Stimulated activated CD8-positive, alpha-beta memory T cell treated with anti-CD3 and anti-CD28 coated beads, Interleukin-4, amount 100 ng/mL, for 48 hours (primary cell): ENCODE measurements at regions not wholly inside any gene's neighbourhood (a gene's known extent, or its start where the extent isn't known, plus 50 kb on each side); places are given as distances from the start of the nearest gene placed in this dataset.
"Not testable (repeated sequence)": the region's sequence is repeated elsewhere in the genome, so short reads cannot be mapped to it uniquely, and the experiment has no call there.

Experiments used
- DNase-seq: peaks from one replicate; pipeline ENCODE4 v3.0.0-alpha.2; 2020

DNA sequence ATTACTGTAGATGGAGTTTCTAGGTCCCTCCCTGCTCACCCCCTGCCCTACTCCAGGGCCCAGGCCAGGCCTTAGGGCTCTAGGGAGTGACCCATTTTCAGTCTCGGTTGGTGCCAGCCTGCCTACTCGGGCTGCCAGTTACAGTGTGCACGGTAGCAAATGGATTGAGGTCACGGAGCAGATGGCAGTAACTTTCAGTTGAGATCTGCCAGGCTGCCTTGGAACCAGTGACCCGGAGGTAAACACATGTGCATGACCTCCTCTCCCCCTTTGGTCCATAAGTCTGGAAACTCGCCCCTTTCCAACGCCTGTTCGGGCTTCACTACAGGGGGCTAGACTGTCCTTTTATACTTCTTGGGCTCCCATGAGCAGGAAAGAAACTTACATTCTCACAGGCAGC, 139.7 kb upstream of the TBX3 start:
- DNase-seq = no peak

- DNase-seq = no peak
Measured at GRCh38 chr12:114821570-114821969, 137.6 kb upstream of the TBX3 start.

GRCh38 chr12:114820796-114821195, 136.8 kb upstream of the TBX3 start:
- DNase-seq = no peak

DNA sequence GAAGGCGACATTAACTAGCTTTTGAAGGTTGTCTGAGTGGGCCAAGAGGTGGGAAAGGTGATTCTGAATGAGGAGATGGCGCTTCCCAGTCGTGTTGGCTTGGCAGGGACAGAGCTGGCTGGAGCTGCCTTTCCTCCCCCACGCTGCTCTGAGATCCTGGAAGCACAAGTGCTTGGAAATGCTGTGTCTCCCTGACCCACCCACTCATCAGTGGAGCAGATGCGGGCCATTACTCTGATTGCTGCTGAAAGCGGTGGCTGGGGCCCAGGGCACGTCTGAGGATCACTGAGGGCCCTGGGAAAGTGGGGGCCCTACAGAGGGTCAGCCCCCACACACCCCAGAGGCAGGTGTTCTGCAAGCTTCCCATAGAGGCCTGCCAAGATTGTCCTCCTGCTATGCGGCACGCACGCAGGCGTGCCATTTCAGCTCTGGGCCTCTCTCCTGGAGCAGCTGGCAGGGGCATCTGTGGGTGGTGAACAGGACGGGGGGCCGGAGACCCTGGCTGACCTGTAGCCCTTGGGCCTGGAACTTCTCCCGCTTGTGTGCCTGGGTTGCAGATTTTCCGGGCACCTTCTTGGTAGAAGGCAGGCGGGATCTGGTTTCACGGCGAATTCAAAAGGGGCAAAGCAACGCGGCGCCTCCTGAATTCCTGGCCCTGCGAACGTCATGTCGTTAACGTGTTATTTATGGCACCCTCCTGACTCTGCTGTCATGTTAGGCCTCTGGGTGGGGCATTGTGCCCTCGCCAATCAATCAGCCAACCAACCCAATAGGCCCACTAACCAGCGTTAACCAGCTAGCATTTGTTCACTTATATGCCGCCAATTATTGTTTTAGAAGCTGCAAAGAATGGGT, 133.8 kb upstream of the TBX3 start:
- no peak for DNase-seq

DNA sequence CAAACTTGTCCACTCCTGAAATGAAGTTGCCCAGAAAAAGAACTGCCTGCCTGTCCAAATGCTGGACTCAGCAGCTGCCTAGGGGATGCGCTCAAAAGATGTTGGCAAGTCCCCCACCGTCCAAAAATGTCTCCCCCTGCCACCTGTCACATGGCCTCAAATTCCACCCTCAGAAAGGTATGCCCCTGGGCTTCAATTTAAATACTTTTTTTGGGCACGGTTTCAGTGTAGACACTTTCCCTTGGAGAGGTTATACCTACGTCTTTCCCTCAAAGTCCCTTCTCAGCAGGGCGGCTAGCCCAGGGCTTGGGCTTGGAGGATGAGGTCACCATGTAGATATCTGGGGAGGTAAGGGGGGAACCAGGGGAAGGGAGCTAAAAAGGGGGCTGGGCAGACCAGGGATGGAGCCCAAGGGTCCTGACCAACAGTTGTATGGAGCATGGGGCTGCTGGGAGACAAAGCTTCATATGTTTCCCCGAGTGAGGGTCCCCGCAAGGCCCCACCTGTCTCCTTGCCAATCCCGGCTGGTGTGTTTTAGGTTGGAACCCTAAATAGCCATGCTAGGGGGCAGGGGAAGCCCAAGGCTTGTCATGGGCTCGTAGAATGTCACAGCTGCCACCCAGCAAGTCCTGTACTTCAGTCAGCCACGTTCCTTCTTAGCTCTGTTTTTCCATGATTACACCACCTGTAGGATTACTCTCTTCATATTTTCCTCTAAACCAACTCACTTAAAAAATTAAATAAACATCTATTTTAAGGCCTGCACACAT, 131.2 kb upstream of the TBX3 start:
- DNase-seq = no peak

GRCh38 chr12:114812858-114813761, 129.1 kb upstream of the TBX3 start:
- DNase-seq = no peak

GRCh38 chr12:114812384-114812783, 128.4 kb upstream of the TBX3 start:
- DNase-seq = no peak

DNA sequence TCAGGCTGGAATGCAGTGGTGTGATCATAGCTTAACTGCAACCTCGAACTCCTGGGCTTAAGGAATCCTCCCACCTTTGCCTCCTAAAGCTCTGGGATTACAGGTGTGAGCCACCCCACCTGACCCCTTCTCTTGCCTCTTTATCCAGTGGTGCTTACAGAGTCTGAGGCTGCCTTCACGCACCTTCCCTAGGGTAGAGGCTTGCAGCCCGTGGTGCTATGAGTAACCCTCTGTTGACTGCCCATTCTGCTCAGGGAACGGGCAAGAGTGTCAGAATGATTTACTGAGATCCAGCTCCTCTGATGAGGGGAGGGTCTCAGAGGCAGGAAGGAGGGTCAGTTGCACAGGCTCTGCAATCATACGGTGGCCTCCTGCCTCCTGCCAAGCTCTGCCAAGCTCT, 125.1 kb upstream of the TBX3 start:
- DNase-seq = no peak

- DNase-seq = not testable (repeated sequence)
Measured at GRCh38 chr12:114801381-114801780, 117.4 kb upstream of the TBX3 start.

DNA sequence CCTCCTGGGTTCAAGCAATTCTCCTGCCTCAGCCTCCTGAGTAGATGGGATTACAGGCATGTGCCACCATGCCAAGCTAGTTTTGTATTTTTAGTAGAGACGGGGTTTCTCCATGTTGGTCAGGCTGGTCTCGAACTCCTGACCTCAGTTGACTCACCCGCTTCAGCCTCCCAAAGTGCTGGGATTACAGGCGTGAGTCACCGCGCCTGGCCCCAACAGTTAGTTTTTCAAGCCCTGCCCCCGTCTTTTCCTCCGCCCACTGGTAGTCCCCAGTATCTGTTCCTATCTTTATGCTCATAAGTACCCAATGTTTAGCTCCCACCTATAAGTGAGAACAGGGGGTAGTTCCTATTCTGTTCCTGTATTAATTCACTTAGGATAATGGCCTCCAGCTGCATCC, 116.6 kb upstream of the TBX3 start:
- not testable (repeated sequence) for DNase-seq

- no peak for DNase-seq
Measured at GRCh38 chr12:114799574-114800487, 115.9 kb upstream of the TBX3 start.

DNA sequence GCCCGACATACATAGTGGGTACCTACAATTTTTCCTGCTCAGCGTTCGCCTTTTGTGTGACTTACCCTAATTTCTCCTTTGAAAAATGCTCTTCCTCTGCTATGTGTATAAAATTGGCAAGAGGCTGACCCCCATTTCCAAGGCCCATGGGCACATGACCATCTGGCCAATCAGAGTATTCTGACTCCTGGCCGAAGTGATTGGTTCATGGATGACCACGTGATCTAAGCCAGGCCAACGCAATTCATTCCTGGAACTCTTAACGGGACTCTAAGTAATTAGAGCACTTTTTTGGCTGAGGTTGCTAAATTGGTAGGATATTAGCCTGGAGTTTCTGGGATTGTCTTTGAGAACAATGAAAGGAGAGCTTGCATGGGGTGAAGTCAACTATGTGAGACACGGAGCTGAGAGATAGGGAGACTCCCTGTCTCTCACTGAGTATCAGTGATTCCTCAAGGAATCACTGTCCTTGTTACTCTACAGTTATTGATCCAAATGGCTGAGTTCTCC, 110.1 kb upstream of the TBX3 start:
- DNase-seq = no peak

- DNase-seq = no peak
Measured at GRCh38 chr12:114790276-114790675, 106.3 kb upstream of the TBX3 start.

DNA sequence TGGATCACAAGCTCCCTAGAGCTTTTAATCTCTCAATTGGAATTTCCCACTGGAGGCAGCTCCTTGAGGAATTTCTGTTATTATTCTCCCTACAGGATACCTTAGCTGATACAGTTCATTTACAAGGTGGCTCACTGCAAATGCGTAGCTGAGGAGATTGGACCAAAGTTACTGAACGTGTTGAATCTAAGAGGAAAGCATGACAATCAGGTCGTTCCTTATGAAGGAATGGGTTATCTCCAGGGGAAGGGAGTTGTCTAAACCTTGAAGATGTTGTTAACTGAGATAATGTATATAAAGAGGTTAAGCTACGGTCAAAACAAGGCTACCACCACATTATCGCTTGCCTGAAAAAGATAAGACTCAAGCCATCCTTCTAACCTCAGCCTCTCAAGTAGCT, 105.8 kb upstream of the TBX3 start:
- DNase-seq = no peak

DNA sequence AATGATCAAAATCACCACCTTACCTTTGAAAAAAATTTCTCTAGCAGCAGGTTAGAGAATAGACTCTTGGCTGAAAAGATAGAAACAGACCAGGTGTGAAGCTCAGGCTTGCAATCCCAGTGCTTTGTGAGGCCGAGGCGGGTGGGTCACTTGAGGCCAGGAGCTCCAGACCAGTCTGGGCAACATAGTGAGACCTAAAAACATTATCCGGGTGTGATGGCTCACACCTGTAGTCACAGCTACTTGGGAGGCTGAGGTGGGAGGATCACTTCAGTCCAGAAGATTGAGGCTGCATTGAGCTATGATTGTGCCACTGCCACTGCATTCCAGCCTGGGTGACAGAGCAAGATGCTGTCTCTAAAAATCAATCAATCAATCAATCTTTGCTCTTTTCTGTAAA, 105.3 kb upstream of the TBX3 start:
- no peak for DNase-seq

DNA sequence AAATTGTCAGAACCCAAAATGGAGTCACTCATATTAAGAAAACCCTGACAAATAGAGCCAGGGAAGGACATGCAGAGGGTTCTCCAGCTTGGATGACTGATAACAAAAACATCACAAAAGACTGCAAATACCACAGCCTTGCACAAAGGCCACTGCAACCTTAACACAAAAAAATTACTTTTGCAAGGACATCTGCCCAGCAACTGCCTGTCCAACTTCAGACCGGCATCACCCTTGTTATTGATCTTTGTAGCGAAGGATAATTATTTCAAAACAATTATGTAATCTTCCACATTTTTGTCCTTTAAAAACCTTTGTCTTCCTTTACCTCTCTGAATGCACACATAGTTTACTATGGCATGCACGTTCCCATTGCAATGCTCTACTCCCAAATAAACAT, 100.6 kb upstream of the TBX3 start:
- DNase-seq = no peak

DNA sequence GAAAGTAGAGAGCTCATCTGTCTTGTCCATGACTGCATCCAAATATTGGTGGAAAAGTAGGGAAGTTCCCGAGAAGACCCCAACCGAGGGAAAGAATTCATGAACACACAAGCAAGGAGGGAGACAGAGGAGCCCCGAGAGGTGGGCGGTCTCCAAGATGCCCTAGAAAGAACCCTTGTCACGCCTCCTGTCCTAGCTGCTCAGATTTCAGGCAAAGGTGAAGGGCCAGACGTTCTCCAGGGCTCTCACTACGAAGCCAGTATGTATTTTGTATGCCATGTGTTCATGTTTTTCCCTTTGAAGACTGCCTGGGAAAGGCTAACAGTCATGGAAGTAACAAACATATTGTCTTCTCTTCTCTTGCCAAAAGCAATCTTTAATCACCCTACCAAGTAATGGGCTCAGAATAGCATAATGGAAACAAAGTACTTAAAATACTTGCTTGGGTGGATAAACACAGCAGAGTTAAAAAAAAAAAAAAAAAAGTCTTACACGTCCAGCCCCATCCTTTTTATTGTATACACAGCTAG, 99.2 kb upstream of the TBX3 start:
- no peak for DNase-seq

DNA sequence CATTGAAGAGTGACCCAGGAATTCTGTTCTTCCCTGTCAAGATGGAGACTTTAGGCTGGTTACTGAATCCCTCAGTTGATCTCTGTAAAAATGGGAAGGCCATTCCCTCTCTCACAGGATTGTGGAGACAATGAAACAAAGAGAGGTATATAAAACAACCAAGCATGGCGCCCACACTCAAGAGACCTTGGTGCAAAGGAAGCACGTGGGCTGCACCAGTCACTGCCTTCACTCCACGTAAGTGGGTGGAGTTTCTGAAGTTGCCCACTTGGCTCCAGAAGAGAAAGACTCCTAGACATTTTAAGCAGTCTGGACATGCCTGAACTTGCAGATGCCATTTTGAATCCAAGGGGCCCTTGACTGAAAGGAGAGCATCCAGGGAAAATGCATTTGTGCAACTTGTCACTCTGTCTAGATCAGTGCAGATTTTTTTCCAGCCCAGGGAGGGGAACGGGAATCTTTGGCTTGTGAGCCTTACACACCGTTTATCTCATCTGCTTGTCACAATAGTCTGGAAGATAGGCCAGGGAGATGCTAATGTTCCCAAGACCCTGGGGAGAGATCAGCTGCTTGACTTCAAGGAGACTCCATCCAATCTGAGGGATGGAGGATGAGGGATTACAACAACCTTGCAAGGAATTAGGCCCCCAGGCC, 96.9 kb upstream of the TBX3 start:
- DNase-seq = no peak

DNA sequence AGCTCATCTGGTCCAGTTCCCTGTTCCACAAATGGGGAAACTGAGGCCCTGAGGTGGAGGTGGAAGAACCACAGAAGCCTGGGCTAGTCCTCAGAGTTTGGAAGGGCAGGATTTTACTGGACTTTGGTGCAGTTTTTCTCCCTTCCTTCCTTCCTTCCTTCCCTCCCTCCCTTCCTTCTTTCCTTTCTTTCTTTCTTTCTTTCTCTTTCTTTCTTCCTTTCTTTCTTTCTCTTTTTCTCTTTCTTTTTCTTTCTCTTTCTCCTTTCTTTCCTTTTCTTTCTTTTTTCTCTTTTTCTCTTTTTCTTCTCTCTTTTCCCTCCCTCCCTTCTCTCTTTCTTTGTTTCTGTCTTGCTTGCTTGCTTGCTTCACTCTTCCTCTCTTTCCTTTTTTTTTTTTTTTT, 95.7 kb upstream of the TBX3 start:
- DNase-seq = no peak

DNA sequence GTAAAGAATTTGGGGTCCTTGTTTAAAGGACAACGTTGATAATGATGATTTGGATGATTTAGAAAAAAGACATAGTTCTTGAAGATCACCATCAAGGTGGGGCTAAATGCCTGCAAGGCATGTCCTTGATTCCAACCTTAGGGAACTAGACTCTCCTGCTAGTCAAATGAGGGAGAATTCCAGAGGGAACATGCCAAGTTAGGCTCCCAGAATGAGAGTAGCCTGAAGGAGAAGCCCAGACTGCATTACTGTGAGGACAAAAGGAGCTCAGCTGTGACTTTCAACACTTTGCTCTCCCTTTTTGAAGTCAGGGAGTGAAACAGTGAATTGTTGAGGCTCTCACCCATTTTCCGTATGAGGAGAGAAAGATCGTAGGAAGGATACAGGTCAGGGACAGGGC, 95.2 kb upstream of the TBX3 start:
- no peak for DNase-seq
